ENCODE measurements at regions not wholly inside any gene's neighbourhood (a gene's known extent, or its start where the extent isn't known, plus 50 kb on each side); places are given as distances from the start of the nearest gene placed in this dataset.
"Not testable (repeated sequence)": the region's sequence is repeated elsewhere in the genome, so short reads cannot be mapped to it uniquely, and the experiment has no call there.

- no peak overlapping the region for H3K27ac ChIP-seq (ENCODE audit: low read length)
These were observed 103.3 kb upstream of the CHST15 start for GRCh38 chr10:124196659-124197058.

GRCh38 chr10:124194199-124194824, 100.9 kb upstream of the CHST15 start:
- ATAC-seq: no peak
- WGBS (ENCODE audit: insufficient coverage): 73% methylated on average over 2 of the region's 2 CpGs
- intact Hi-C loops (cut with micrococcal nuclease): no loop called here

More at GRCh38 chr10:124196659-124197058, 103.3 kb upstream of the CHST15 start:
- H3K27me3 ChIP-seq (ENCODE audit: control insufficient read depth, insufficient read depth, low read length): no peaks in the 10 kb centered on the region
- Mint-ChIP-seq H3K27me3 (ENCODE audit: low read depth in 2 of 2) (peaks cover 21 to 29% of the 10 kb centered on the region in 2 donors), H3K9me3 (no peaks in the 10 kb centered on the region), H3K36me3 (no peaks in the 10 kb centered on the region), H3K4me3 (no peak overlapping the region), H3K4me1 (peaks cover 0 to 4% of the 10 kb centered on the region in 2 donors), H3K27ac (no peak overlapping the region)
- WGBS (ENCODE audit: insufficient coverage): 41% methylated on average over 5 of the region's 5 CpGs
- DNase-seq (no peak), ATAC-seq (no peak)
- H3K4me1 ChIP-seq (ENCODE audit: control insufficient read depth, insufficient read depth, low read length): no peaks in the 10 kb centered on the region
- intact Hi-C loops (cut with micrococcal nuclease): no loop called here
- H3K36me3 ChIP-seq (ENCODE audit: control insufficient read depth, insufficient read depth, low read length): no peaks in the 10 kb centered on the region
- H3K4me3 ChIP-seq (ENCODE audit: low read length): no peak overlapping the region
- H3K9me3 ChIP-seq (ENCODE audit: control insufficient read depth, insufficient read depth, low read length): no peaks in the 10 kb centered on the region
- TF ChIP-seq CTCF (IDR thresholded peaks at IDR 0.05): no peak

GRCh38 chr10:124193309-124193696, 99.9 kb upstream of the CHST15 start:
- Histone ChIP-seq H3K27me3 (ENCODE audit: control insufficient read depth, insufficient read depth, low read length) (no peaks in the 10 kb centered on the region), H3K4me1 (ENCODE audit: control insufficient read depth, insufficient read depth, low read length) (no peaks in the 10 kb centered on the region), H3K4me3 (ENCODE audit: low read length) (no peak overlapping the region), H3K27ac (ENCODE audit: low read length) (no peak overlapping the region), H3K9me3 (ENCODE audit: control insufficient read depth, insufficient read depth, low read length) (no peaks in the 10 kb centered on the region), H3K36me3 (ENCODE audit: control insufficient read depth, insufficient read depth, low read length) (no peaks in the 10 kb centered on the region)
- DNase-seq (no peak), ATAC-seq (no peak)
- no peak for TF ChIP-seq CTCF (IDR thresholded peaks at IDR 0.05)
- peaks cover 37% of the 10 kb centered on the region in 2 donors for H3K27me3 Mint-ChIP-seq (ENCODE audit: low read depth in 2 of 2)
- no peak overlapping the region for H3K4me3 Mint-ChIP-seq
- 95% methylated on average over 8 of the region's 8 CpGs for WGBS (ENCODE audit: insufficient coverage)
- peaks cover 0 to 4% of the 10 kb centered on the region in 2 donors for H3K4me1 Mint-ChIP-seq
- intact Hi-C loops (cut with micrococcal nuclease): no loop called here
- H3K9me3 Mint-ChIP-seq: no peaks in the 10 kb centered on the region
- H3K27ac Mint-ChIP-seq: no peak overlapping the region
- H3K36me3 Mint-ChIP-seq: no peaks in the 10 kb centered on the region

More at GRCh38 chr10:124194199-124194824, 100.9 kb upstream of the CHST15 start:
- Mint-ChIP-seq H3K27me3 (ENCODE audit: low read depth in 2 of 2) (peaks cover 34 to 46% of the 10 kb centered on the region in 2 donors), H3K4me1 (peaks cover 0 to 4% of the 10 kb centered on the region in 2 donors), H3K36me3 (no peaks in the 10 kb centered on the region), H3K4me3 (no peak overlapping the region), H3K27ac (no peak overlapping the region), H3K9me3 (no peaks in the 10 kb centered on the region)
- no peaks in the 10 kb centered on the region for H3K36me3 ChIP-seq (ENCODE audit: control insufficient read depth, insufficient read depth, low read length)
- no peak overlapping the region for H3K27ac ChIP-seq (ENCODE audit: low read length)
- no peaks in the 10 kb centered on the region for H3K4me1 ChIP-seq (ENCODE audit: control insufficient read depth, insufficient read depth, low read length)
- no peak overlapping the region for H3K4me3 ChIP-seq (ENCODE audit: low read length)
- no peak for DNase-seq
- no peak for TF ChIP-seq CTCF (IDR thresholded peaks at IDR 0.05)
- no peaks in the 10 kb centered on the region for H3K9me3 ChIP-seq (ENCODE audit: control insufficient read depth, insufficient read depth, low read length)
- no peaks in the 10 kb centered on the region for H3K27me3 ChIP-seq (ENCODE audit: control insufficient read depth, insufficient read depth, low read length)

DNA sequence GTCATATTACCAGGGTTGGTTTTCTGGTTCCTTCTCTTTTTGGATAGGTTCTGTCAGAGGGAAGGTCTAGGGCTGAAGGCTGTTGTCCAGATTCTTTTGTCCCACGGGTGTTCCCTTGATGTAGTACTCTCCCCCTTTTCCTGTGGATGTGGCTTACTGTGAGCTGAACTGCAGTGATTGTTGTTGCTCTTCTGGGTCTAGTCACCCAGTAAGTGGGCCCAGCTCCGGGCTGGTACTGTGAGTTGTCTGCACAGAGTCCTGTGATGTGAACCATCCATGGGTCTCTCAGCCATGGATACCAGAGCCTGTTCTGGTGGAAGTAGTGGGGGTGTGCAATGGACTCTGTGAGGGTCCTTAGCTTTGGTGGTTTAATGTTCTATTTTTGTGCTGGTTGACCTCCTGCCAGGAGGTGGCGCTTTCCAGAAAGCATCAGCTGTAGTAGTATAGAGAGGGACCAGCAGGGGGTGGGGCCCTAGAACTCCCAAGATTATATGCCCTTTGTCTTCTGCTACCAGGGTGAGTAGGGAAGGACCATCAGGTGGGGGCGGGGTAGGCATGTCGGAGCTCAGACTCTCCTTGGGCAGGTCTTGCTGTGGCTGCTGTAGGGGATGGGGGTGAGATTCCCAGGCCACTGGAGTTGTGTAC, 99.4 kb upstream of the CHST15 start:
- H3K4me1 ChIP-seq (ENCODE audit: control insufficient read depth, insufficient read depth, low read length); H3K27ac Mint-ChIP-seq; H3K27me3 ChIP-seq (ENCODE audit: control insufficient read depth, insufficient read depth, low read length); H3K4me1 Mint-ChIP-seq; H3K27ac ChIP-seq (ENCODE audit: low read length); H3K4me3 Mint-ChIP-seq; H3K9me3 Mint-ChIP-seq; H3K9me3 ChIP-seq (ENCODE audit: control insufficient read depth, insufficient read depth, low read length); H3K36me3 Mint-ChIP-seq; H3K36me3 ChIP-seq (ENCODE audit: control insufficient read depth, insufficient read depth, low read length); DNase-seq; intact Hi-C loops (cut with micrococcal nuclease); H3K4me3 ChIP-seq (ENCODE audit: low read length); ATAC-seq: not testable (repeated sequence)
- 93% methylated on average over 5 of the region's 5 CpGs for WGBS (ENCODE audit: insufficient coverage)
- H3K27me3 Mint-ChIP-seq (ENCODE audit: low read depth in 2 of 2): peaks cover 37% of the 10 kb centered on the region in 2 donors

- not testable (repeated sequence) for DNase-seq
These were observed 97.1 kb upstream of the CHST15 start for GRCh38 chr10:124190476-124190875.

More at GRCh38 chr10:124190476-124190875, 97.1 kb upstream of the CHST15 start:
- peaks cover 29 to 31% of the 10 kb centered on the region in 2 donors for H3K27me3 Mint-ChIP-seq (ENCODE audit: low read depth in 2 of 2)
- H3K36me3 Mint-ChIP-seq; H3K4me3 Mint-ChIP-seq; H3K4me3 ChIP-seq (ENCODE audit: low read length); H3K9me3 Mint-ChIP-seq; ATAC-seq; intact Hi-C loops (cut with micrococcal nuclease); H3K27ac Mint-ChIP-seq; H3K4me1 Mint-ChIP-seq; H3K4me1 ChIP-seq (ENCODE audit: control insufficient read depth, insufficient read depth, low read length); H3K27ac ChIP-seq (ENCODE audit: low read length); H3K36me3 ChIP-seq (ENCODE audit: control insufficient read depth, insufficient read depth, low read length); H3K27me3 ChIP-seq (ENCODE audit: control insufficient read depth, insufficient read depth, low read length); H3K9me3 ChIP-seq (ENCODE audit: control insufficient read depth, insufficient read depth, low read length): not testable (repeated sequence)
- WGBS (ENCODE audit: insufficient coverage): 43% methylated on average over 1 of the region's 2 CpGs
